ENCODE measurements at regions not wholly inside any gene's neighbourhood (a gene's known extent, or its start where the extent isn't known, plus 50 kb on each side); places are given as distances from the start of the nearest gene placed in this dataset.

DNA sequence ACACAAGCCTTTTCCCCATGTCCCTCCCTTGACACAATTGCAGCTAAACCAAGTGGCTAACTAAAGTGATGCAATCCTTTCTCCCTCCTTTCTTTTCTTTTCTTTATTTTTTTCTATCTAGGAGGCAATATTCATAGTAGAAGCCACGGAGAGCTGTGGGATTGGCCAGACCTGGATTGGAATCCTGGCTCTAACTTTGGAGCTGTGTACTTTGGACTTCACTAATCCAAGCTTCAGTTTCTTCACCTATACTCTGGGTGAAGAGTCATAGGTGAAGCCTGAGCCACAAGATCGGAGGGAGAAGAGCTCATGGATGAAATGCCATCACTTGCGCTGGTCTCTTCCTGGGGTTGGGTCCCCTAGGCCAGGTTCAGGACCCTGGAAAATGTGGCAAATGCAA is 177.2 kb downstream of the IRX5 start:
- Histone ChIP-seq H3K36me3 (ENCODE audit: control insufficient read depth, insufficient read depth, low read length) (no peaks in the 10 kb centered on the region), H3K9me3 (ENCODE audit: control insufficient read depth, insufficient read depth, low read length) (no peaks in the 10 kb centered on the region), H3K4me3 (ENCODE audit: low read length) (no peak overlapping the region), H3K27me3 (ENCODE audit: control insufficient read depth, insufficient read depth, low read length) (no peaks in the 10 kb centered on the region), H3K27ac (ENCODE audit: low read length) (no peak overlapping the region), H3K4me1 (ENCODE audit: control insufficient read depth, insufficient read depth, low read length) (no peaks in the 10 kb centered on the region)
- intact Hi-C loops (cut with micrococcal nuclease): no loop called here
- ATAC-seq (no peak), DNase-seq (no peak)
- Mint-ChIP-seq H3K36me3 (no peaks in the 10 kb centered on the region), H3K9me3 (no peaks in the 10 kb centered on the region), H3K4me3 (no peak overlapping the region), H3K27ac (no peak overlapping the region), H3K27me3 (ENCODE audit: low read depth in 2 of 2) (no peaks in the 10 kb centered on the region), H3K4me1 (no peaks in the 10 kb centered on the region)
- 83% methylated on average over 3 of the region's 3 CpGs for WGBS (ENCODE audit: insufficient coverage)
- TF ChIP-seq, protein P1, sequence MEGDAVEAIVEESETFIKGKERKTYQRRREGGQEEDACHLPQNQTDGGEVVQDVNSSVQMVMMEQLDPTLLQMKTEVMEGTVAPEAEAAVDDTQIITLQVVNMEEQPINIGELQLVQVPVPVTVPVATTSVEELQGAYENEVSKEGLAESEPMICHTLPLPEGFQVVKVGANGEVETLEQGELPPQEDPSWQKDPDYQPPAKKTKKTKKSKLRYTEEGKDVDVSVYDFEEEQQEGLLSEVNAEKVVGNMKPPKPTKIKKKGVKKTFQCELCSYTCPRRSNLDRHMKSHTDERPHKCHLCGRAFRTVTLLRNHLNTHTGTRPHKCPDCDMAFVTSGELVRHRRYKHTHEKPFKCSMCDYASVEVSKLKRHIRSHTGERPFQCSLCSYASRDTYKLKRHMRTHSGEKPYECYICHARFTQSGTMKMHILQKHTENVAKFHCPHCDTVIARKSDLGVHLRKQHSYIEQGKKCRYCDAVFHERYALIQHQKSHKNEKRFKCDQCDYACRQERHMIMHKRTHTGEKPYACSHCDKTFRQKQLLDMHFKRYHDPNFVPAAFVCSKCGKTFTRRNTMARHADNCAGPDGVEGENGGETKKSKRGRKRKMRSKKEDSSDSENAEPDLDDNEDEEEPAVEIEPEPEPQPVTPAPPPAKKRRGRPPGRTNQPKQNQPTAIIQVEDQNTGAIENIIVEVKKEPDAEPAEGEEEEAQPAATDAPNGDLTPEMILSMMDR (IDR thresholded peaks at IDR 0.05): no peak

GRCh38 chr16:55113210-55113609 is 182.5 kb downstream of the IRX5 start:
- WGBS (ENCODE audit: insufficient coverage): 90% methylated on average over 2 of the region's 2 CpGs
- H3K4me1 ChIP-seq (ENCODE audit: control insufficient read depth, insufficient read depth, low read length): no peaks in the 10 kb centered on the region
- intact Hi-C loops (cut with micrococcal nuclease): no loop called here
- H3K36me3 ChIP-seq (ENCODE audit: control insufficient read depth, insufficient read depth, low read length): no peaks in the 10 kb centered on the region
- Mint-ChIP-seq H3K27ac (no peak overlapping the region), H3K4me3 (no peak overlapping the region), H3K27me3 (ENCODE audit: low read depth in 2 of 2) (no peaks in the 10 kb centered on the region), H3K9me3 (no peaks in the 10 kb centered on the region), H3K4me1 (no peaks in the 10 kb centered on the region), H3K36me3 (no peaks in the 10 kb centered on the region)
- H3K27me3 ChIP-seq (ENCODE audit: control insufficient read depth, insufficient read depth, low read length): no peaks in the 10 kb centered on the region
- H3K9me3 ChIP-seq (ENCODE audit: control insufficient read depth, insufficient read depth, low read length): no peaks in the 10 kb centered on the region
- ATAC-seq (no peak), DNase-seq (no peak)
- no peak overlapping the region for H3K27ac ChIP-seq (ENCODE audit: low read length)
- TF ChIP-seq, protein P1 (IDR thresholded peaks at IDR 0.05): no peak
- H3K4me3 ChIP-seq (ENCODE audit: low read length): no peak overlapping the region

DNA sequence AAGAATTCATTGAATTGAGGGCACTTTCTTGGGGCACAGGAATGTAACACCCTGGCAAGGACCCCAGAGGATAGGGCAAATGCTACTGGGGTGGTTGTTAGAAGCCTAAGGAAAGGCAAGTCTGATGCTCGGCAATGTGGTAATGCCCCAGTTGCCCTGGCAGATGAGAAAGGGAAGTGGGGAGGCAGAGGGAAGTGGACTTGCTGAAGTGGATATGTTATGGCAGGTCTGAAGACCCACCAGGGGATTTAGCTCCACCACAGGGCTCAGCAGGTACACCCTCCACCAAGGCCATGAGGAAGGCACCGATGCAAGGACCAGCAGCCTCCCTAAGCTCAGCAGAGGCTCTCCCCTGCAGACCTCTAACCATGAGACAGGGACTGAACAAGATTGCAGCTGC is 184.8 kb downstream of the IRX5 start:
- Histone ChIP-seq H3K4me3 (ENCODE audit: low read length) (no peak overlapping the region), H3K27me3 (ENCODE audit: control insufficient read depth, insufficient read depth, low read length) (no peaks in the 10 kb centered on the region), H3K9me3 (ENCODE audit: control insufficient read depth, insufficient read depth, low read length) (no peaks in the 10 kb centered on the region), H3K4me1 (ENCODE audit: control insufficient read depth, insufficient read depth, low read length) (no peaks in the 10 kb centered on the region), H3K36me3 (ENCODE audit: control insufficient read depth, insufficient read depth, low read length) (no peaks in the 10 kb centered on the region), H3K27ac (ENCODE audit: low read length) (no peak overlapping the region)
- TF ChIP-seq, protein P1 (IDR thresholded peaks at IDR 0.05): no peak
- H3K27me3 Mint-ChIP-seq (ENCODE audit: low read depth in 2 of 2): no peaks in the 10 kb centered on the region
- 81% methylated on average over 2 of the region's 2 CpGs for WGBS (ENCODE audit: insufficient coverage)
- no peak for ATAC-seq
- no peaks in the 10 kb centered on the region for H3K36me3 Mint-ChIP-seq
- intact Hi-C loops (cut with micrococcal nuclease): no loop called here
- H3K4me3 Mint-ChIP-seq: no peak overlapping the region
- H3K27ac Mint-ChIP-seq: no peak overlapping the region
- H3K4me1 Mint-ChIP-seq: no peaks in the 10 kb centered on the region
- H3K9me3 Mint-ChIP-seq: no peaks in the 10 kb centered on the region
- DNase-seq: no peak

- no peak overlapping the region for H3K4me3 ChIP-seq (ENCODE audit: low read length)
- H3K4me3 Mint-ChIP-seq: no peak overlapping the region
- no peak overlapping the region for H3K27ac ChIP-seq (ENCODE audit: low read length)
- ATAC-seq (no peak), DNase-seq (no peak)
- TF ChIP-seq, protein P1 (IDR thresholded peaks at IDR 0.05): no peak
- H3K9me3 Mint-ChIP-seq: no peaks in the 10 kb centered on the region
- H3K4me1 ChIP-seq (ENCODE audit: control insufficient read depth, insufficient read depth, low read length): no peaks in the 10 kb centered on the region
- intact Hi-C loops (cut with micrococcal nuclease): no loop called here
- no peaks in the 10 kb centered on the region for H3K27me3 ChIP-seq (ENCODE audit: control insufficient read depth, insufficient read depth, low read length)
- H3K36me3 Mint-ChIP-seq: no peaks in the 10 kb centered on the region
- no peak overlapping the region for H3K27ac Mint-ChIP-seq
- H3K27me3 Mint-ChIP-seq (ENCODE audit: low read depth in 2 of 2): no peaks in the 10 kb centered on the region
- no peaks in the 10 kb centered on the region for H3K4me1 Mint-ChIP-seq
- H3K9me3 ChIP-seq (ENCODE audit: control insufficient read depth, insufficient read depth, low read length): no peaks in the 10 kb centered on the region
- no peaks in the 10 kb centered on the region for H3K36me3 ChIP-seq (ENCODE audit: control insufficient read depth, insufficient read depth, low read length)
- WGBS (ENCODE audit: insufficient coverage): 79% methylated on average over 14 of the region's 14 CpGs
Observed at GRCh38 chr16:55116165-55116920, 185.7 kb downstream of the IRX5 start.
